ENCODE measurements at regions not wholly inside any gene's neighbourhood (a gene's known extent, or its start where the extent isn't known, plus 50 kb on each side); places are given as distances from the start of the nearest gene placed in this dataset.

GRCh38 chr6:145468534-145468933, 266.8 kb downstream of the EPM2A start:
- Histone ChIP-seq H3K4me1 (no peaks in the 10 kb centered on the region), H3K9me3 (peaks cover 0 to 15% of the 10 kb centered on the region in 2 donors), H3K27me3 (no peaks in the 10 kb centered on the region), H3K36me3 (no peaks in the 10 kb centered on the region), H3K27ac (no peak overlapping the region), H3K4me3 (no peak overlapping the region)
- DNase-seq (no peak), ATAC-seq (no peak)
- intact Hi-C loops (cut with DNase I) = no loop called here
- TF ChIP-seq, protein P1, sequence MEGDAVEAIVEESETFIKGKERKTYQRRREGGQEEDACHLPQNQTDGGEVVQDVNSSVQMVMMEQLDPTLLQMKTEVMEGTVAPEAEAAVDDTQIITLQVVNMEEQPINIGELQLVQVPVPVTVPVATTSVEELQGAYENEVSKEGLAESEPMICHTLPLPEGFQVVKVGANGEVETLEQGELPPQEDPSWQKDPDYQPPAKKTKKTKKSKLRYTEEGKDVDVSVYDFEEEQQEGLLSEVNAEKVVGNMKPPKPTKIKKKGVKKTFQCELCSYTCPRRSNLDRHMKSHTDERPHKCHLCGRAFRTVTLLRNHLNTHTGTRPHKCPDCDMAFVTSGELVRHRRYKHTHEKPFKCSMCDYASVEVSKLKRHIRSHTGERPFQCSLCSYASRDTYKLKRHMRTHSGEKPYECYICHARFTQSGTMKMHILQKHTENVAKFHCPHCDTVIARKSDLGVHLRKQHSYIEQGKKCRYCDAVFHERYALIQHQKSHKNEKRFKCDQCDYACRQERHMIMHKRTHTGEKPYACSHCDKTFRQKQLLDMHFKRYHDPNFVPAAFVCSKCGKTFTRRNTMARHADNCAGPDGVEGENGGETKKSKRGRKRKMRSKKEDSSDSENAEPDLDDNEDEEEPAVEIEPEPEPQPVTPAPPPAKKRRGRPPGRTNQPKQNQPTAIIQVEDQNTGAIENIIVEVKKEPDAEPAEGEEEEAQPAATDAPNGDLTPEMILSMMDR (IDR thresholded peaks at IDR 0.05) = no peak

DNA sequence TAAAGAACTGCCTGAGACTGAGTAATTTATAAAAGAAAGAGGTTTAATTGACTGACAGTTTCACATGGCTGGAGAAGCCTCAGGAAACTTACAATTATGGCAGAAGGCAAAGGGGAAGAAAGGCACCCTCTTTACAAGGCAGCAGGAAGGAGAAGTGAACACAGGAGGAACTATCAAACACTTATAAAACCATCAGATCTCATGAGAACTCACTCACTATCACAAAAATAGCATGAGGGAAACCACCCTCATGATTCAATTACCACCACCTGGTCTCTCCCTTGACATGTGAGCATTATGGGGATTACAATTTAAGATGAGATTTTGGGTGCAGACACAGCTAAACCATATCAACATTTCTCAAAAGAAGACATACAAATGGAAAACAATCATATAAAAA, 266.3 kb downstream of the EPM2A start:
- Histone ChIP-seq H3K27ac (no peak overlapping the region), H3K9me3 (peaks cover 0 to 19% of the 10 kb centered on the region in 2 donors), H3K4me3 (no peak overlapping the region), H3K4me1 (no peaks in the 10 kb centered on the region), H3K27me3 (no peaks in the 10 kb centered on the region), H3K36me3 (no peaks in the 10 kb centered on the region)
- DNase-seq (no peak), ATAC-seq (no peak)
- intact Hi-C loops (cut with DNase I) = no loop called here
- TF ChIP-seq, protein P1 (IDR thresholded peaks at IDR 0.05) = no peak

GRCh38 chr6:145475794-145476396, 259.4 kb downstream of the EPM2A start:
- no peak overlapping the region for H3K4me3 ChIP-seq
- H3K36me3 ChIP-seq = no peaks in the 10 kb centered on the region
- no peaks in the 10 kb centered on the region for H3K4me1 ChIP-seq
- no peak for DNase-seq
- no peaks in the 10 kb centered on the region for H3K27me3 ChIP-seq
- intact Hi-C loops (cut with DNase I) = no loop called here
- H3K9me3 ChIP-seq = peaks cover 0 to 61% of the 10 kb centered on the region in 2 donors
- H3K27ac ChIP-seq = no peak overlapping the region
- no peak for ATAC-seq
- TF ChIP-seq, protein P1 (IDR thresholded peaks at IDR 0.05) = no peak

GRCh38 chr6:145480024-145480423, 255.3 kb downstream of the EPM2A start:
- TF ChIP-seq, protein P1 (IDR thresholded peaks at IDR 0.05) = no peak
- intact Hi-C loops (cut with DNase I) = no loop called here
- no peak for ATAC-seq

DNA sequence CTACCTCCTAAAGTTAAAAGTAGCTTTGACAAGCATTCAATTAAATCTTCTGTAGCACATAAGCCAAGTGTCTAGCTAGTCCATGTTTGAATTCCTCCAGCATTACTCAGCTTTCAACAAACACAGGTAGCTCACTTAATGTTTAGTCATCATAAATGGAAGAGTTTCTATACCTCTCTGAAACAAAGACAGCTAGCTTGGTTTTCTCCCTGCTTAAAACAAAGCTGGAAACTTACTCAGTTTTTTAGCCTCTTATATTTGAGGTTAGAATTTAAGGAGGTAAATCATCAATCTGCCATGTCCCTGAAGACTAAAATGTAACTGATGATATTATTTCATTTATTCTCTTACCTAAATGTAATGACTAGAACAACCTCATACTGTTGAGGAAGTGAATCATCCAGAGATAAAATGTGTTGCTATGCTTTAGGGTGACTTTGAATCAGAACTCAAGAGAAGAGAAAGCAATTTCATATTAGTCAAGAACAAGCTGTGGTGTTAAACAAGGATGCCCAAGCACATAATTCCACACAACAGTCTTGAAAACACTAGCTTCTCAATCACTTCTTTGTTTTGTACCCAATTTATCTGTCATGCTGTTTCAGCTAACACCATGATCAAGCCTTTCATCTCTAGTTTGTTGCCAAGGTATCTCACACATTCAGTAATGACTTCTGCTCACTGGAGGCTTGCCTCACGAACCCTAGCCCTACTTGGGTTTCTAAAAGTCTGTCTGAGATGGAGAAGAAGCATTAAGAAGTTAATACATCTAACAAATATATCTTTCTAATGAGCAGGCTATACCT, 251.9 kb downstream of the EPM2A start:
- Histone ChIP-seq H3K36me3 (no peaks in the 10 kb centered on the region), H3K9me3 (peaks cover 0 to 12% of the 10 kb centered on the region in 2 donors), H3K27ac (peak overlapping the region in 1 of 2 donors; percentile 26), H3K4me1 (no peaks in the 10 kb centered on the region), H3K4me3 (no peak overlapping the region), H3K27me3 (no peaks in the 10 kb centered on the region)
- ATAC-seq (peak; percentile 97), DNase-seq (no peak)
- TF ChIP-seq, protein P1 (IDR thresholded peaks at IDR 0.05) = no peak
- intact Hi-C loops (cut with DNase I) = no loop called here

More at GRCh38 chr6:145480024-145480423, 255.3 kb downstream of the EPM2A start:
- DNase-seq = no peak
- no peaks in the 10 kb centered on the region for H3K4me1 ChIP-seq
- H3K27me3 ChIP-seq = no peaks in the 10 kb centered on the region
- no peak overlapping the region for H3K4me3 ChIP-seq
- H3K36me3 ChIP-seq = no peaks in the 10 kb centered on the region
- peaks cover 0 to 36% of the 10 kb centered on the region in 2 donors for H3K9me3 ChIP-seq
- H3K27ac ChIP-seq = no peak overlapping the region
